Stomach (tissue), 4 donors: ENCODE measurements at regions not wholly inside any gene's neighbourhood (a gene's known extent, or its start where the extent isn't known, plus 50 kb on each side); places are given as distances from the start of the nearest gene placed in this dataset.

ENCODE experiments used
- CTCF ChIP-seq, 7 experiments: fragments of 450-650 bp in 4 of 7; fragments of 200-600 bp in 3 of 7; sonication (generic) in 3 of 7; IDR thresholded peaks; one replicate each; pipeline ENCODE4 v1.5.1; 2016 to 2019; ENCODE audit warnings: antibody characterized with exemption in 7 of 7, control low read depth in 2 of 7, mild to moderate bottlenecking in 1 of 7
- POLR2A ChIP-seq, 4 donors: fragments of 450-650 bp; IDR thresholded peaks; one replicate each; pipeline ENCODE4 v1.6.1; 2016; ENCODE audit warnings: antibody characterized with exemption in 4 of 4, control low read depth in 2 of 4, mild to moderate bottlenecking in 1 of 4, moderate library complexity in 1 of 4
- POLR2AphosphoS5 ChIP-seq, 3 donors: sonication (generic); formaldehyde crosslinking; IDR thresholded peaks; one replicate each; pipeline ENCODE4 v1.6.1; 2016; ENCODE audit warnings: antibody characterized with exemption in 3 of 3

GRCh38 chr14:24706351-24706750 lies 72.4 kb upstream of the GZMB start:
- no peak for TF ChIP-seq CTCF (IDR thresholded peaks at IDR 0.05)
- no peak for TF ChIP-seq POLR2A (IDR thresholded peaks at IDR 0.05)
- TF ChIP-seq POLR2AphosphoS5 (IDR thresholded peaks at IDR 0.05) = no peak
